ENCODE measurements at regions not wholly inside any gene's neighbourhood (a gene's known extent, or its start where the extent isn't known, plus 50 kb on each side); places are given as distances from the start of the nearest gene placed in this dataset.
"Not testable (repeated sequence)": the region's sequence is repeated elsewhere in the genome, so short reads cannot be mapped to it uniquely, and the experiment has no call there.

- not testable (repeated sequence) for DNase-seq (ENCODE audit: low spot score)
These were observed 350.6 kb upstream of the NUPR2 start for GRCh38 chr7:56466607-56467525.

GRCh38 chr7:56449762-56450161 is 333.5 kb upstream of the NUPR2 start:
- DNase-seq (ENCODE audit: low spot score) = no peak

- no peak for DNase-seq (ENCODE audit: low spot score)
These were observed 331.9 kb upstream of the NUPR2 start for GRCh38 chr7:56447864-56448693.

- not testable (repeated sequence) for DNase-seq (ENCODE audit: low spot score)
These were observed 304.3 kb upstream of the NUPR2 start for GRCh38 chr7:56420528-56420927.

- DNase-seq (ENCODE audit: low spot score) = no peak
These were observed 259.0 kb upstream of the NUPR2 start for GRCh38 chr7:56375173-56375572.

GRCh38 chr7:56374666-56375065 is 258.4 kb upstream of the NUPR2 start:
- not testable (repeated sequence) for DNase-seq (ENCODE audit: low spot score)

- not testable (repeated sequence) for DNase-seq (ENCODE audit: low spot score)
These were observed 257.1 kb upstream of the NUPR2 start for GRCh38 chr7:56373314-56373713.

- DNase-seq (ENCODE audit: low spot score) = not testable (repeated sequence)
These were observed 255.6 kb upstream of the NUPR2 start for GRCh38 chr7:56371792-56372191.

- not testable (repeated sequence) for DNase-seq (ENCODE audit: low spot score)
These were observed 254.1 kb upstream of the NUPR2 start for GRCh38 chr7:56370208-56370872.

GRCh38 chr7:56367914-56368313 is 251.7 kb upstream of the NUPR2 start:
- not testable (repeated sequence) for DNase-seq (ENCODE audit: low spot score)

- DNase-seq (ENCODE audit: low spot score) = not testable (repeated sequence)
These were observed 251.2 kb upstream of the NUPR2 start for GRCh38 chr7:56367411-56367810.

- not testable (repeated sequence) for DNase-seq (ENCODE audit: low spot score)
These were observed 250.5 kb upstream of the NUPR2 start for GRCh38 chr7:56366701-56367100.

- not testable (repeated sequence) for DNase-seq (ENCODE audit: low spot score)
These were observed 236.4 kb upstream of the NUPR2 start for GRCh38 chr7:56352576-56352975.

- DNase-seq (ENCODE audit: low spot score) = not testable (repeated sequence)
These were observed 235.0 kb upstream of the NUPR2 start for GRCh38 chr7:56351181-56351580.

GRCh38 chr7:56348311-56348710 is 232.1 kb upstream of the NUPR2 start:
- not testable (repeated sequence) for DNase-seq (ENCODE audit: low spot score)

- not testable (repeated sequence) for DNase-seq (ENCODE audit: low spot score)
These were observed 212.1 kb upstream of the NUPR2 start for GRCh38 chr7:56328327-56328726.

- no peak for DNase-seq (ENCODE audit: low spot score)
These were observed 174.3 kb upstream of the NUPR2 start for GRCh38 chr7:56290548-56290947.

GRCh38 chr7:56287429-56288138 is 171.4 kb upstream of the NUPR2 start:
- no peak for DNase-seq (ENCODE audit: low spot score)

GRCh38 chr7:56256108-56256507 is 139.9 kb upstream of the NUPR2 start:
- DNase-seq (ENCODE audit: low spot score) = no peak

- DNase-seq (ENCODE audit: low spot score) = no peak
These were observed 133.9 kb upstream of the NUPR2 start for GRCh38 chr7:56250135-56250534.

GRCh38 chr7:56229631-56230030 is 113.4 kb upstream of the NUPR2 start:
- DNase-seq (ENCODE audit: low spot score) = no peak

- no peak for DNase-seq (ENCODE audit: low spot score)
These were observed 106.6 kb upstream of the NUPR2 start for GRCh38 chr7:56222866-56223265.

All from AG20443 (cell line).